ENCODE measurements at regions not wholly inside any gene's neighbourhood (a gene's known extent, or its start where the extent isn't known, plus 50 kb on each side); places are given as distances from the start of the nearest gene placed in this dataset.

DNA sequence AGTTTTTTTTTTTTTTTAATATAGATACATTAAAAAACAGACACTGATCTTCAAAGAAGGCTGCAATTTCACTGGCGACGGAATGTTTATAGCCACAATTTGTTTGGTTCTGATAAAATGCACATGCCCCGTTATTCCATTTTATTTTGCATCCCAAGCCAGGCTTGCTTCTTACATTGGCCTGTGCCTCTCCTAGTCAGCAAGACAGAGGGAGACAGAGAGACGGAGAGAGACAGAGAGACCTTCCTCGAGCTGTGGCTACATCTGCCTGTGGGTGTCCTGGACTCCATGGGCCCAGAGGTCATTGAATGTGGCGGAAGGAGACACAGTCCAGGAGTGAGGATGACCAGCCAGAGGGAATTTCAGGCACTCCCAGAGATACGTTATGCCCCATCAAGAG lies 926.6 kb downstream of the VRK1 start:
- no peaks in the 10 kb centered on the region for H3K9me3 ChIP-seq
- intact Hi-C loops (cut with DNase I) = no loop called here
- no peak overlapping the region for H3K9ac ChIP-seq (ENCODE audit: low read depth in 2 of 2, low read length in 2 of 2)
- H3K27ac ChIP-seq = no peak overlapping the region
- no peak for DNase-seq
- no peak overlapping the region for H3K4me3 ChIP-seq
- H3K27me3 ChIP-seq = no peaks in the 10 kb centered on the region
- H3K36me3 ChIP-seq = no peaks in the 10 kb centered on the region
- no peaks in the 10 kb centered on the region for H3K4me1 ChIP-seq
- TF ChIP-seq, protein P1, sequence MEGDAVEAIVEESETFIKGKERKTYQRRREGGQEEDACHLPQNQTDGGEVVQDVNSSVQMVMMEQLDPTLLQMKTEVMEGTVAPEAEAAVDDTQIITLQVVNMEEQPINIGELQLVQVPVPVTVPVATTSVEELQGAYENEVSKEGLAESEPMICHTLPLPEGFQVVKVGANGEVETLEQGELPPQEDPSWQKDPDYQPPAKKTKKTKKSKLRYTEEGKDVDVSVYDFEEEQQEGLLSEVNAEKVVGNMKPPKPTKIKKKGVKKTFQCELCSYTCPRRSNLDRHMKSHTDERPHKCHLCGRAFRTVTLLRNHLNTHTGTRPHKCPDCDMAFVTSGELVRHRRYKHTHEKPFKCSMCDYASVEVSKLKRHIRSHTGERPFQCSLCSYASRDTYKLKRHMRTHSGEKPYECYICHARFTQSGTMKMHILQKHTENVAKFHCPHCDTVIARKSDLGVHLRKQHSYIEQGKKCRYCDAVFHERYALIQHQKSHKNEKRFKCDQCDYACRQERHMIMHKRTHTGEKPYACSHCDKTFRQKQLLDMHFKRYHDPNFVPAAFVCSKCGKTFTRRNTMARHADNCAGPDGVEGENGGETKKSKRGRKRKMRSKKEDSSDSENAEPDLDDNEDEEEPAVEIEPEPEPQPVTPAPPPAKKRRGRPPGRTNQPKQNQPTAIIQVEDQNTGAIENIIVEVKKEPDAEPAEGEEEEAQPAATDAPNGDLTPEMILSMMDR (IDR thresholded peaks at IDR 0.05) = no peak

DNA sequence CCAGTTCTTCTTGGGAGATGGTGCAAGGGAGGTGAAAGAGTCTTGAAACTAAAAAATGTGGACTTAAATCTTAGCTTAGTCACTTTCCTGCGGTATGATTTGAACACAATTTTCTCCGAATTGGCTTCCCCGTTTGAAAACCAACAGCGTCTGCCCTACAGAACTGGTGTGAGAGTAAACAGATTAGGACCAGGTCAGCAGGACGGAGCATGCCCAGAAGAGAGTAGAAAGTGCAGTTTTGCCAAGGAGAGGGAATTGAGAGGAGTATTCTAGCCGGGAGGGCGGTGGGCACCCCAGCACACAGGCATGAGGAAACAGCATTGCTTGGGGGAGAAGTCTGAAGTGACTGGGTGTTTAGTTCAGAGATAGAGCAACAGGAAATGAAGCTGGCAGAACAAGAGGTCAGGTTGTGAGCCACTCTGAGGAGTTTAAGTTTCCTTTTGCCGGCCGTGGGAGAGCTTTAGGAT lies 927.1 kb downstream of the VRK1 start:
- Histone ChIP-seq H3K36me3 (no peaks in the 10 kb centered on the region), H3K27ac (no peak overlapping the region), H3K27me3 (no peaks in the 10 kb centered on the region), H3K4me3 (no peak overlapping the region), H3K9ac (ENCODE audit: low read depth in 2 of 2, low read length in 2 of 2) (no peak overlapping the region), H3K4me1 (no peaks in the 10 kb centered on the region), H3K9me3 (no peaks in the 10 kb centered on the region)
- no peak for DNase-seq
- intact Hi-C loops (cut with DNase I) = no loop called here
- TF ChIP-seq, protein P1 (IDR thresholded peaks at IDR 0.05) = no peak

DNA sequence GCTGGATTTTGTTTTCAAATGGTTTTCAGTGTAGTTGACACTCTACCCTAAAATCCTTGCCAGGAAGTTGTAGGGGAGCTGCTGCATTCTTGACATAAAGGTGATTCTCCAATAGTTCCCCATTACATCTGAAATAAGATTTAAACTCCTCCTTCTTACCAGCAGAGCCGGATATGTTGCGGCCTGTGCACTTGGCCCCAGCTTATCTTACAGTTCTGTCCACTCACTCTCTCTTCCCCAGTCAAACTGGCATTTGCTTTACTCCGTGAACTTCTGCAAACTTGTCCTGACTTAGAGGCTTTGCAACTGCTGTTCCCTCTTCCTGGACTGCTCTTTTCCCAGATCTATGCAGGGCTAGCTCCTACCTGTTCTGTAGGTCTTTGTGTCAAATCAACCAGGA lies 929.5 kb downstream of the VRK1 start:
- Histone ChIP-seq H3K36me3 (no peaks in the 10 kb centered on the region), H3K4me1 (no peaks in the 10 kb centered on the region), H3K9me3 (no peaks in the 10 kb centered on the region), H3K27ac (no peak overlapping the region), H3K27me3 (no peaks in the 10 kb centered on the region), H3K4me3 (no peak overlapping the region), H3K9ac (ENCODE audit: low read depth in 2 of 2, low read length in 2 of 2) (no peak overlapping the region)
- TF ChIP-seq, protein P1 (IDR thresholded peaks at IDR 0.05) = no peak
- intact Hi-C loops (cut with DNase I) = no loop called here
- no peak for DNase-seq

DNA sequence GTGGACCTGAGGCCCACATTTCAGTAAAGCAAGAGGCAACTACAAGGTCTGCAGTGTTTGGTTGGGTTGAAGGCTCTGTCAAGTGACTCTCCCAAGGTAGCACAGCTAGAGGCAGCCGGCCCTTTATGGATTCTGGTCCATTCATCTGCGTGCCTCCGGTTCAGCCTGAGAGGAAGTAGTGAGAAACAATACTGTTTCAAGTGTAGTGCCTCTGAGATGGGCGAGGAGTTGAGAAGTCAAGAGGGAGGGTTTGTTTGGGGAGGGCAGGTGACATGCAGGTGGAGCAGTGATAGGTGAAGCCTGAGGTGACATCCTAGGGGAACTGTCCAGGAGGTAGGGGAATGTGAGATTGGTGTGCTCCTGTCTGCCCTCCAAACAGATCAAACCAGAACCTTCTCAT lies 933.5 kb downstream of the VRK1 start:
- no peak for DNase-seq
- no peaks in the 10 kb centered on the region for H3K9me3 ChIP-seq
- H3K27ac ChIP-seq = no peak overlapping the region
- H3K4me1 ChIP-seq = no peaks in the 10 kb centered on the region
- TF ChIP-seq, protein P1 (IDR thresholded peaks at IDR 0.05) = no peak
- intact Hi-C loops (cut with DNase I) = no loop called here
- H3K27me3 ChIP-seq = no peaks in the 10 kb centered on the region
- H3K4me3 ChIP-seq = no peak overlapping the region
- H3K36me3 ChIP-seq = no peaks in the 10 kb centered on the region
- no peak overlapping the region for H3K9ac ChIP-seq (ENCODE audit: low read depth in 2 of 2, low read length in 2 of 2)

DNA sequence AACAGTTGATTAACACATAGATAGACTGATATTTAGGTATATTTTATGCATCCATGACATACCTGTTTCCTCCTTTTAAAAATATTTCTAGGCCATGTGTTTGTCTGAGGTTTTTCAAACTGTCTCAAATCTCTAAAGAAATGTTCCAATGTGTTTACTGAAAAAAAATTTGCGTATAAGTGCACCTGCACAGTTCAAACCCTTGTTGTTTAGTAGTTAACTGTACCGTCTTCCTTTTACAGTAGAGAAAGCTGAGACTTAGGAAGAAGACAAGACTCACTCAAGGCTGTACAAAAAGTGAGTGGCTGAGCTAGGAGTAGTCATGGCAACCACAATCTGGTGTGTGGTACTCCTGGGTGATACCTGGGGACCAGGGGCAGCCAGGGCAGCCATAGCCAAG lies 934.6 kb downstream of the VRK1 start:
- Histone ChIP-seq H3K27ac (no peak overlapping the region), H3K4me1 (no peaks in the 10 kb centered on the region), H3K9me3 (no peaks in the 10 kb centered on the region), H3K4me3 (no peak overlapping the region), H3K9ac (ENCODE audit: low read depth in 2 of 2, low read length in 2 of 2) (no peak overlapping the region), H3K36me3 (no peaks in the 10 kb centered on the region), H3K27me3 (no peaks in the 10 kb centered on the region)
- intact Hi-C loops (cut with DNase I) = no loop called here
- DNase-seq = no peak
- TF ChIP-seq, protein P1 (IDR thresholded peaks at IDR 0.05) = no peak

DNA sequence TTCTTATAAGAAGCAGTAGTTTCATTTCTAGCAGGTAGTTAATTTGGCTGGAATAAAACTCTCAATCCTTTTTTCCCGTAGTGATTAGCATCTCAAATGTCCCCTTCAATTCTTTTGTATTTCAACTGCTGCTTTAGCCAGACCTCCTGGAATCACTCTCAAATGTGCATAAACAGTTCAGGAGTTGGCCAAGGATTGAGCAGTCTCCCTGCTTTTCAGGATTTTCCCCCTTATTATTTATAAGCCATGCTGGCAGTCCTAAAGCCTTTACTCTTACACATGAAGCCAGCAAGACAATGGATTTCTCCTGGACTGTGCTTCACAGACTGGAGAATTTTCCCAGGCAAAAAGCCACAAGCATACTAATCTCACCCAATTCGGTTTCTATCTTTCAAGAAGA lies 950.1 kb downstream of the VRK1 start:
- intact Hi-C loops (cut with DNase I) = no loop called here
- Histone ChIP-seq H3K27ac (no peak overlapping the region), H3K4me3 (no peak overlapping the region), H3K9me3 (no peaks in the 10 kb centered on the region), H3K9ac (ENCODE audit: low read depth in 2 of 2, low read length in 2 of 2) (no peak overlapping the region), H3K36me3 (no peaks in the 10 kb centered on the region), H3K4me1 (no peaks in the 10 kb centered on the region), H3K27me3 (no peaks in the 10 kb centered on the region)
- DNase-seq = no peak
- TF ChIP-seq, protein P1 (IDR thresholded peaks at IDR 0.05) = no peak

Data from colonic mucosa (tissue), 4 donors.